OCI-LY7 (cell line): ENCODE measurements at regions not wholly inside any gene's neighbourhood (a gene's known extent, or its start where the extent isn't known, plus 50 kb on each side); places are given as distances from the start of the nearest gene placed in this dataset.

Source experiments
- BruUV-seq: library from RNA; stranded (reverse); fragments of 400-500 nt; replicated peaks from 2 replicates; lab custom pipeline; 2021; lab: Mats Ljungman, UMichigan
- CTCF ChIA-PET: fragments of 300-600 bp; sonication (Branson Sonifier 250); formaldehyde crosslinking; loops from one replicate; lab custom pipeline; 2022; ENCODE audit warnings: antibody characterized with exemption; ENCODE audit not compliant: unreplicated experiment; lab: Charles Lee
- POLR2A ChIA-PET: fragments of 300-600 bp; sonication (Branson Sonifier 250); formaldehyde crosslinking; loops from one replicate; lab custom pipeline; 2022; ENCODE audit warnings: antibody characterized with exemption; lab: Charles Lee
- DNase-seq: peaks from one replicate; pipeline ENCODE4 v3.0.0-alpha.2; 2015; ENCODE audit warnings: low spot score
- H2AFZ ChIP-seq: fragments of 200-600 bp; sonication (generic), shearing (Covaris generic); 2 replicates; pipeline ENCODE4 v1.6.1; 2014; ENCODE audit warnings: mild to moderate bottlenecking, antibody characterized with exemption, low read length, moderate library complexity
- H3K27ac ChIP-seq: fragments of 200-600 bp; sonication (generic); 2 replicates; pipeline ENCODE4 v1.5.1; 2014; ENCODE audit warnings: mixed run types, low read depth, mild to moderate bottlenecking, moderate library complexity, low read length, inconsistent platforms; ENCODE audit not compliant: poor library complexity, severe bottlenecking
- H3K36me3 ChIP-seq: fragments of 200-600 bp; sonication (generic); 2 replicates; pipeline ENCODE4 v1.6.1; 2014; ENCODE audit warnings: mild to moderate bottlenecking, antibody characterized with exemption, low read length, moderate library complexity, mixed read lengths; ENCODE audit not compliant: insufficient read depth
- H3K4me1 ChIP-seq: fragments of 200-600 bp; sonication (generic); 2 replicates; pipeline ENCODE4 v1.5.1; 2014; ENCODE audit warnings: mild to moderate bottlenecking, low read length; ENCODE audit not compliant: insufficient read depth, poor library complexity, severe bottlenecking
- H3K4me2 ChIP-seq: fragments of 200-600 bp; sonication (generic); 2 replicates; pipeline ENCODE4 v1.6.1; 2014; ENCODE audit warnings: mild to moderate bottlenecking, low read length
- H3K4me3 ChIP-seq: fragments of 200-600 bp; sonication (generic); 2 replicates; pipeline ENCODE4 v1.5.1; 2014; ENCODE audit warnings: mild to moderate bottlenecking, low read depth, low read length; ENCODE audit not compliant: poor library complexity, severe bottlenecking
- H3K79me2 ChIP-seq: fragments of 200-600 bp; sonication (generic); 2 replicates; pipeline ENCODE4 v1.6.1; 2016; ENCODE audit warnings: low read depth, mild to moderate bottlenecking, low read length, moderate library complexity, mixed read lengths; ENCODE audit not compliant: insufficient read depth
- H3K9me2 ChIP-seq: fragments of 200-600 bp; sonication (generic); 2 replicates; pipeline ENCODE4 v1.6.1; 2016; ENCODE audit warnings: mild to moderate bottlenecking, low read length, mixed read lengths; ENCODE audit not compliant: insufficient read depth
- H3K9me3 ChIP-seq: fragments of 200-600 bp; sonication (generic); 2 replicates; pipeline ENCODE4 v1.6.1; 2014; ENCODE audit warnings: mild to moderate bottlenecking, mixed run types, low read length, mixed read lengths
- H4K20me1 ChIP-seq: fragments of 200-600 bp; sonication (generic); 2 replicates; pipeline ENCODE4 v1.6.1; 2014; ENCODE audit warnings: mild to moderate bottlenecking, antibody characterized with exemption, low read length, moderate library complexity, mixed read lengths; ENCODE audit not compliant: insufficient read depth
- CTCF ChIP-seq: fragments of 200-600 bp; sonication (generic); conservative IDR thresholded peaks from 2 replicates; pipeline ENCODE4 v1.5.1; 2014; ENCODE audit warnings: mild to moderate bottlenecking, antibody characterized with exemption, low read length, moderate library complexity, mixed read lengths
- EZH2phosphoT487 ChIP-seq: fragments of 200-600 bp; sonication (generic); IDR thresholded peaks from 2 replicates; pipeline ENCODE4 v1.6.1; 2018; ENCODE audit warnings: low read depth, borderline replicate concordance, mild to moderate bottlenecking, mixed run types, antibody characterized with exemption, low read length, moderate library complexity, mixed read lengths
- intact Hi-C: fragments of 100-400 bp; cut with micrococcal nuclease; formaldehyde crosslinking; loops from one replicate; pipeline ENCODE4 v1.10.0; 2022; ENCODE audit not compliant: unreplicated experiment

GRCh38 chr2:48248251-48248933 is 66.1 kb upstream of the FOXN2 start:
- intact Hi-C loops: no loop called here
- Histone ChIP-seq H3K4me1 (no peaks in the 10 kb centered on the region), H3K9me2 (no peaks in the 10 kb centered on the region), H3K9me3 (no peaks in the 10 kb centered on the region), H4K20me1 (no peaks in the 10 kb centered on the region), H3K4me2 (no peak overlapping the region), H3K4me3 (no peak overlapping the region), H3K79me2 (no peaks in the 10 kb centered on the region), H3K36me3 (no peaks in the 10 kb centered on the region), H3K27ac (no peak overlapping the region), H2AFZ (no peak overlapping the region)
- POLR2A ChIA-PET: no interaction called here
- CTCF ChIA-PET: no interaction called here
- no peak for TF ChIP-seq EZH2phosphoT487
- TF ChIP-seq CTCF: no peak
- no TSS peak for BruUV-seq
- DNase-seq: no peak

GRCh38 chr2:48249025-48249424 is 65.5 kb upstream of the FOXN2 start:
- Histone ChIP-seq H4K20me1 (no peaks in the 10 kb centered on the region), H3K4me3 (no peak overlapping the region), H3K4me2 (no peak overlapping the region), H3K9me2 (no peaks in the 10 kb centered on the region), H3K27ac (no peak overlapping the region), H3K4me1 (no peaks in the 10 kb centered on the region), H3K9me3 (no peaks in the 10 kb centered on the region), H3K79me2 (no peaks in the 10 kb centered on the region), H3K36me3 (no peaks in the 10 kb centered on the region), H2AFZ (no peak overlapping the region)
- DNase-seq: no peak
- intact Hi-C loops: no loop called here
- no peak for TF ChIP-seq CTCF
- TF ChIP-seq EZH2phosphoT487: no peak
- POLR2A ChIA-PET: no interaction called here
- CTCF ChIA-PET: no interaction called here
- no TSS peak for BruUV-seq
